GM18505 (cell line): ENCODE measurements at regions not wholly inside any gene's neighbourhood (a gene's known extent, or its start where the extent isn't known, plus 50 kb on each side); places are given as distances from the start of the nearest gene placed in this dataset.

Experiments used
- ATAC-seq: cut with Tn5 transposase; IDR thresholded peaks from one replicate; pipeline ENCODE4 v1.9.1; 2021; ENCODE audit not compliant: unreplicated experiment
- POLR2A ChIP-seq: IDR thresholded peaks from 4 replicates; pipeline ENCODE4 v1.6.1; 2011; ENCODE audit warnings: borderline replicate concordance; ENCODE audit not compliant: insufficient read depth, insufficient read length; ENCODE audit errors: extremely low read depth

- TF ChIP-seq POLR2A = no peak
- ATAC-seq = no peak
Observed at GRCh38 chr6:140636908-140637402, 1262.5 kb upstream of the CITED2 start.

GRCh38 chr6:140636271-140636907, 1261.9 kb upstream of the CITED2 start:
- TF ChIP-seq POLR2A = no peak
- ATAC-seq = no peak

- no peak for TF ChIP-seq POLR2A
- no peak for ATAC-seq
Observed at GRCh38 chr6:140627002-140627401, 1252.6 kb upstream of the CITED2 start.

GRCh38 chr6:140623498-140623897, 1249.0 kb upstream of the CITED2 start:
- TF ChIP-seq POLR2A = no peak
- no peak for ATAC-seq

GRCh38 chr6:140620496-140620895, 1246.0 kb upstream of the CITED2 start:
- ATAC-seq = no peak
- TF ChIP-seq POLR2A = no peak

- ATAC-seq = no peak
- no peak for TF ChIP-seq POLR2A
Observed at GRCh38 chr6:140609956-140610355, 1235.5 kb upstream of the CITED2 start.

- ATAC-seq = no peak
- no peak for TF ChIP-seq POLR2A
Observed at GRCh38 chr6:140609321-140609720, 1234.9 kb upstream of the CITED2 start.

- ATAC-seq = no peak
- TF ChIP-seq POLR2A = no peak
Observed at GRCh38 chr6:140604786-140605185, 1230.3 kb upstream of the CITED2 start.

- TF ChIP-seq POLR2A = no peak
- ATAC-seq = no peak
Observed at GRCh38 chr6:140602431-140603248, 1228.2 kb upstream of the CITED2 start.

- no peak for TF ChIP-seq POLR2A
- ATAC-seq = no peak
Observed at GRCh38 chr6:140601021-140601808, 1226.8 kb upstream of the CITED2 start.

GRCh38 chr6:140599916-140600315, 1225.5 kb upstream of the CITED2 start:
- TF ChIP-seq POLR2A = no peak

GRCh38 chr6:140597181-140597580, 1222.7 kb upstream of the CITED2 start:
- ATAC-seq = no peak
- no peak for TF ChIP-seq POLR2A

More at GRCh38 chr6:140599916-140600315, 1225.5 kb upstream of the CITED2 start:
- no peak for ATAC-seq

- no peak for ATAC-seq
- TF ChIP-seq POLR2A = no peak
Observed at GRCh38 chr6:140594806-140595128, 1220.3 kb upstream of the CITED2 start.
